SK-N-MC (cell line): ENCODE measurements at regions not wholly inside any gene's neighbourhood (a gene's known extent, or its start where the extent isn't known, plus 50 kb on each side); places are given as distances from the start of the nearest gene placed in this dataset.

Experiments
- DNase-seq: peaks from one replicate; pipeline ENCODE4 v3.0.0-alpha.2; 2011; ENCODE audit warnings: low read depth, low spot score
- H3K27ac ChIP-seq: fragments of 200-600 bp; sonication (generic); 2 replicates; pipeline ENCODE4 v1.5.1; 2016; ENCODE audit warnings: mixed run types
- H3K36me3 ChIP-seq: fragments of 200-600 bp; sonication (generic); 2 replicates; pipeline ENCODE4 v1.6.1; 2017; ENCODE audit warnings: antibody characterized with exemption, low read length, mixed read lengths; ENCODE audit not compliant: insufficient read depth
- H3K4me3 ChIP-seq: fragments of 200-600 bp; sonication (generic); 2 replicates; pipeline ENCODE4 v1.5.1; 2016
- H3K9ac ChIP-seq: fragments of 200-600 bp; sonication (generic); 2 replicates; pipeline ENCODE4 v1.8.0; 2017; ENCODE audit warnings: mixed run types, mixed read lengths; ENCODE audit not compliant: insufficient read length
- H3K9me3 ChIP-seq: fragments of 200-600 bp; sonication (generic); 2 replicates; pipeline ENCODE4 v1.6.1; 2017; ENCODE audit warnings: low read depth, mild to moderate bottlenecking, antibody characterized with exemption, low read length, moderate library complexity, mixed read lengths
- EZH2 ChIP-seq: fragments of 200-600 bp; sonication (generic); IDR thresholded peaks from one replicate; pipeline ENCODE4 v1.6.1; 2017; ENCODE audit warnings: antibody characterized with exemption
- FOXP2 ChIP-seq: optimal IDR thresholded peaks from 2 replicates; pipeline ENCODE3; 2011; ENCODE audit warnings: mild to moderate bottlenecking, moderate library complexity; ENCODE audit not compliant: insufficient read depth; ENCODE audit errors: extremely low read length, control extremely low read depth
- POLR2AphosphoS5 ChIP-seq: IDR thresholded peaks from 2 replicates; pipeline ENCODE4 v1.6.1; 2012; ENCODE audit warnings: mild to moderate bottlenecking, low read depth, low read length, borderline replicate concordance

- DNase-seq = no peak
- Histone ChIP-seq H3K9me3 (no peaks in the 10 kb centered on the region), H3K27ac (no peak overlapping the region), H3K4me3 (no peak overlapping the region), H3K9ac (no peak overlapping the region), H3K36me3 (no peaks in the 10 kb centered on the region)
- no peak for TF ChIP-seq POLR2AphosphoS5
- TF ChIP-seq EZH2 = no peak
- TF ChIP-seq FOXP2 = no peak
Observed at GRCh38 chr1:209307846-209308245, 275.7 kb upstream of the CAMK1G start.

DNA sequence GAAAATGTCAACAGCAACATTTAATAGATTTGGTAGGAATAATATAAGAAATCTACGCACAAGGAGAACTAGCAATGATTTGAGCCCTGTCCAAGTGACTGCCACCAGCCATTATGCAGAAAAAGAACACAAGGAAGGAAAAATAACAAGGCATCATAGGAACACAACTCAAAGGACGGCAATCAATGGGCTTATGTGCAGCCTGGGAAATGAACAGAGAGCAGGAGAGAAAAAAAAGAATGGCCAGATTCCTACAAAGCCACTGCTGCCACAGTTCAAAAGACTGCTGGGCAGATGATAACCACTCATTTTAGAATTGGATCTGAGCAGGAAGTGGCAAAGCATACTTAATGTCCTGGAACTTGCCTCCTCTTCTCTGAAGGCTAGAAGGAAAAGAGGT is 274.3 kb upstream of the CAMK1G start:
- H3K4me3 ChIP-seq = no peak overlapping the region
- DNase-seq = no peak
- TF ChIP-seq POLR2AphosphoS5 (no peak), EZH2 (no peak)
- H3K27ac ChIP-seq = no peak overlapping the region
- no peak overlapping the region for H3K9ac ChIP-seq
- no peaks in the 10 kb centered on the region for H3K36me3 ChIP-seq
- no peaks in the 10 kb centered on the region for H3K9me3 ChIP-seq

GRCh38 chr1:209311770-209312169 is 271.7 kb upstream of the CAMK1G start:
- Histone ChIP-seq H3K9ac (no peak overlapping the region), H3K36me3 (no peaks in the 10 kb centered on the region), H3K27ac (no peak overlapping the region), H3K4me3 (no peak overlapping the region), H3K9me3 (no peaks in the 10 kb centered on the region)
- no peak for DNase-seq
- TF ChIP-seq FOXP2 (no peak), EZH2 (no peak)

DNA sequence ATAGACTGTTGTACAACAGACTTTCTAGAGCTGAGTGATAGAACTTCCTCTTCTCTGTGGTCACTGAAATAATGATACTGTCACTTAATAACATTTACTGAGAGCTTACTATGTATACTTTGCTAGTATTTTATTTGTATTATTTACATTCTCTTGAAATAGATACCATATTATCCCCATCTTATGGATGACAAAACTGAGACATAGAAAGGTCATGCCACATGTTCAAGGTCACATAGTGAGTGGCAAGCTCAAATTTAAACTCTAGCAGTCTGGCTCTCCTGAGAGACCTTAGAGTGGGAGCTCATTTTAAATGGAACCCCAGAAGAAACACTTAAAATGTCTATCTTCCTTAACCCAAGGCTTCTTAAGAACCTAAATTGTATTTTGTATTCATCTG is 266.6 kb upstream of the CAMK1G start:
- Histone ChIP-seq H3K36me3 (no peaks in the 10 kb centered on the region), H3K9me3 (no peaks in the 10 kb centered on the region), H3K9ac (no peak overlapping the region), H3K4me3 (no peak overlapping the region), H3K27ac (no peak overlapping the region)
- DNase-seq = no peak
- no peak for TF ChIP-seq FOXP2
- no peak for TF ChIP-seq POLR2AphosphoS5
- no peak for TF ChIP-seq EZH2

DNA sequence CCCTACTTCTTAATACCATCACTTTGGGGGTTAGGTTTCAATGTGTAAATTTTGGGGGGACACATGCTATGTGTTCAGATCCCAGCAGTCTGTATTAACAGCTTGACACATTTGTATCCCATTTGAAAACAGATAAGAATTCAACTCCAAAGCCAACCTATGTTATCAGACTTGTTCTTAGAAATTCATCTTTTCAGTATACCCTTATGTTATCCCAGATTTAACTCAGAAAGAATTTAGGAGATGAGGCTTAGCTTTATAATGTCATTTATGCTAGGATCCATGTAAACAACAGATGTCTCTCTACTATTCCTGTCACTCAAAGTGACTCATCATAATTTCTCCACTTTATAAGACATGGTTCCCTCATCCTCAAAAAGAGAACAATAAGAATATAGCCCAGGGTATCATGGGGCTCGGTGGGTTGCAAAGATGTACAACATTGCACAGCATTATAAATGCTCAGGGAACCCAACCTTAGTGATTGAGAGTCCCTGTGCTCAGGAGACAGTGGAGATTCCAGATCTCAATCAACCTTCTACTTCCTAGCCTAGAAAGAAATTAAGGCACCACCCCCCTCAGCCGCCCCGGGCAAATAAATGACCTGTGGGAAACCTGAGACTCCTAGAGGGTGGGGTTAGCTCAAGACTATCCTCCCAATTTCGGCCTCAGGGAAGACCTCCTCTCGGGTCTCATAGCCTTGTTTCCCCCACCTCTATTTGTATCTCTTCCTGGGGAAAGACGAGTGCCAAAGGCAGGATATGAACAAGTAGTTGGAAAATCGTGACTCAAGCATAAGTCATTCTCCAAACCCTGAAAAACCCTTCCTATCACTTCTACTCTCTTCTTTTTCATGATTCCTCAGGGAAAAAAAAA is 265.1 kb upstream of the CAMK1G start:
- Histone ChIP-seq H3K9me3 (no peaks in the 10 kb centered on the region), H3K27ac (no peak overlapping the region), H3K36me3 (no peaks in the 10 kb centered on the region), H3K9ac (no peak overlapping the region), H3K4me3 (no peak overlapping the region)
- TF ChIP-seq FOXP2 (no peak), EZH2 (no peak), POLR2AphosphoS5 (no peak)
- DNase-seq = no peak

DNA sequence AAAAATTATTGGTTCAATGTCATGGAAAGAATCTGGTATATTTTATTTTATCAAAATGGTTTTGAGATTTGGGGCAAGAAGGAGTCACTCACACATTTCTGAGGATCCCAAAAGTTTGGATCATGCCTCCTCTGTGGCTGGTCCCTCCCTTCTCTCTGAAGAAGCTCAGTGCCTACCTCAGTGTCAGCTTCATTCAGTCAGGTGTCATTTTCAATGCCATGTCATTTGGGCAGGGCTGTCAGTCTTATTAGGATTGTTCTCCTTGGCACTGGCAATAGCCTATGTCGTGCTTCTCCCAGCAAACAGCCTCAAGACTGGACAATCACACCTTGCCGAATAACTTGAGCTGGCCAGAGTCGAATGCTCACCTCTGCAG is 264.5 kb upstream of the CAMK1G start:
- DNase-seq = no peak
- H3K9me3 ChIP-seq = no peaks in the 10 kb centered on the region
- H3K36me3 ChIP-seq = no peaks in the 10 kb centered on the region
- TF ChIP-seq EZH2 = no peak
- TF ChIP-seq POLR2AphosphoS5 = no peak
- TF ChIP-seq FOXP2 = no peak
- H3K9ac ChIP-seq = no peak overlapping the region
- no peak overlapping the region for H3K27ac ChIP-seq
- no peak overlapping the region for H3K4me3 ChIP-seq

DNA sequence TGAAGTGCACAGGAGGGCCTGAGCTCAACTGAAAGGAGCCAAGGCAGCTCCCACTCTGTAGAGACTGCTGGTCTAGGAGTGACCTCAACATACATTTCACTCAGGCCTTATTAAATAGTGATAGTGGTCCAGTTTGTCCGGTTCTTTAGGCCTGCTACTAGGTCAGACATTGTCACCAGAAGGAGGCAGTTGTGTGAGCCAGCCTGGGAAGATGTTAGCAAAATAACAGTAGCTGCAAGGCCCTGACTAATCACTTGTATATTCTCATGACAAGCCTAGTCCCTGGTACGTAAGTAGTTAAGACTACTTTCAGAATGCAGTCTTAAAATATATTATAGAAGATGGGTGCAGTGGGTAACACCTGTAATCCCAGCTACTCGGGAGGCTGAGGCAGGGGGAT is 264.0 kb upstream of the CAMK1G start:
- Histone ChIP-seq H3K27ac (no peak overlapping the region), H3K4me3 (no peak overlapping the region), H3K36me3 (no peaks in the 10 kb centered on the region), H3K9ac (no peak overlapping the region), H3K9me3 (no peaks in the 10 kb centered on the region)
- no peak for DNase-seq
- TF ChIP-seq FOXP2 = no peak
- TF ChIP-seq EZH2 = no peak
- TF ChIP-seq POLR2AphosphoS5 = no peak

- Histone ChIP-seq H3K27ac (no peak overlapping the region), H3K9ac (no peak overlapping the region), H3K4me3 (no peak overlapping the region), H3K9me3 (no peaks in the 10 kb centered on the region), H3K36me3 (no peaks in the 10 kb centered on the region)
- no peak for DNase-seq
- TF ChIP-seq POLR2AphosphoS5 (no peak), FOXP2 (no peak), EZH2 (no peak)
Observed at GRCh38 chr1:209323743-209324142, 259.8 kb upstream of the CAMK1G start.
